Heart left ventricle (tissue), 13 donors: ENCODE measurements at regions not wholly inside any gene's neighbourhood (a gene's known extent, or its start where the extent isn't known, plus 50 kb on each side); places are given as distances from the start of the nearest gene placed in this dataset.

ENCODE experiments used
- POLR2A ChIP-seq, 2 donors: fragments of 450-650 bp; IDR thresholded peaks; one replicate each; pipeline ENCODE4 v1.6.1; 2017; ENCODE audit warnings: antibody characterized with exemption in 2 of 2, mild to moderate bottlenecking in 2 of 2, moderate library complexity in 2 of 2
- TF ChIP-seq, protein P1 (sequence below), 12 donors: fragments of 200-600 bp; sonication (generic) in 4 of 12; IDR thresholded peaks; one replicate each; pipeline versions ENCODE4 v1.5.0 to v1.8.0; 2018 to 2022; ENCODE audit warnings: antibody characterized with exemption in 12 of 12, mild to moderate bottlenecking in 5 of 12
- donor health status: ischemic (EF 13 %, LVEDD 7.1; RV severe dilation, severe dysfunction).
- donor health status: DM: no; HTN: yes; CAD: no.
- donor health status: DM: no; HTN: no; CAD: no.
- donor health status: ischemic (EF 25% LVEDD 6.9; RV normal size, moderate dysfunction).
- donor health status: ischemic (EF 25% LVEDD 5.7; RV mildly dilated, moderate dysfunction).
- donor health status: ischemic (EF 35%, LVEDD 5.7; RV mildly dilated, moderate dysfunction).
- donor health status: nonischemic (EF 11% LVEDD 7.7; RV severe dilation, severe dysfunction).
- donor health status: DM: yes; HTN: yes; CAD: no.
- donor health status: PGD.
- donor health status: ischemic (EF 29% LVEDD 5.4; RV normal size, mild dysfunction).
- donor health status: nonischemic (EF 23%, LVEDD 6.1; RV moderate dilation, normal function).

DNA sequence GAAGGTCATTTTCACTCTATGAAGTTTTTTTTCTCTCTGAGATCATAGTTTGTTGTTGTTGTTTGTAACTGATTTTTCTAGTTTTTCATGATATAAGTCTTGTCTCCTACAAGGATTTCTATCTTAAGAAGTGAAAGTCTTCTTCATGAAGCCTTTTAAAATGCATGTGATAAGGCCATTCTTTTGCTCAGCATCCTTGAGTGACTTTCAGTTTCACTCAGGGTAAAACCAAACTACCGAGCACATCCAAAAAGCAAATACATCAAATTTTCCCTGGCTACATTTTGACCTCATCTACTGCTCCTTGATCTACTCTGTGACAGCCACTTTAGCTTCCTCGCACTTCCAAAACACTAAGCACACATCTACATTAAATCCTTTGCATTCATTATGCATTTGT lies 580.7 kb downstream of the KCTD8 start:
- no peak for TF ChIP-seq POLR2A (IDR thresholded peaks at IDR 0.05)
- TF ChIP-seq, protein P1, sequence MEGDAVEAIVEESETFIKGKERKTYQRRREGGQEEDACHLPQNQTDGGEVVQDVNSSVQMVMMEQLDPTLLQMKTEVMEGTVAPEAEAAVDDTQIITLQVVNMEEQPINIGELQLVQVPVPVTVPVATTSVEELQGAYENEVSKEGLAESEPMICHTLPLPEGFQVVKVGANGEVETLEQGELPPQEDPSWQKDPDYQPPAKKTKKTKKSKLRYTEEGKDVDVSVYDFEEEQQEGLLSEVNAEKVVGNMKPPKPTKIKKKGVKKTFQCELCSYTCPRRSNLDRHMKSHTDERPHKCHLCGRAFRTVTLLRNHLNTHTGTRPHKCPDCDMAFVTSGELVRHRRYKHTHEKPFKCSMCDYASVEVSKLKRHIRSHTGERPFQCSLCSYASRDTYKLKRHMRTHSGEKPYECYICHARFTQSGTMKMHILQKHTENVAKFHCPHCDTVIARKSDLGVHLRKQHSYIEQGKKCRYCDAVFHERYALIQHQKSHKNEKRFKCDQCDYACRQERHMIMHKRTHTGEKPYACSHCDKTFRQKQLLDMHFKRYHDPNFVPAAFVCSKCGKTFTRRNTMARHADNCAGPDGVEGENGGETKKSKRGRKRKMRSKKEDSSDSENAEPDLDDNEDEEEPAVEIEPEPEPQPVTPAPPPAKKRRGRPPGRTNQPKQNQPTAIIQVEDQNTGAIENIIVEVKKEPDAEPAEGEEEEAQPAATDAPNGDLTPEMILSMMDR (IDR thresholded peaks at IDR 0.05): no peak
